IPS-11a (cell line): ENCODE measurements at regions not wholly inside any gene's neighbourhood (a gene's known extent, or its start where the extent isn't known, plus 50 kb on each side); places are given as distances from the start of the nearest gene placed in this dataset.
"Not testable (repeated sequence)": the region's sequence is repeated elsewhere in the genome, so short reads cannot be mapped to it uniquely, and the experiment has no call there.

Source experiments
- H3K4me3 ChIP-seq: one replicate; pipeline ENCODE4 v1.5.1; 2013; ENCODE audit warnings: low read depth, low read length, control low read depth

DNA sequence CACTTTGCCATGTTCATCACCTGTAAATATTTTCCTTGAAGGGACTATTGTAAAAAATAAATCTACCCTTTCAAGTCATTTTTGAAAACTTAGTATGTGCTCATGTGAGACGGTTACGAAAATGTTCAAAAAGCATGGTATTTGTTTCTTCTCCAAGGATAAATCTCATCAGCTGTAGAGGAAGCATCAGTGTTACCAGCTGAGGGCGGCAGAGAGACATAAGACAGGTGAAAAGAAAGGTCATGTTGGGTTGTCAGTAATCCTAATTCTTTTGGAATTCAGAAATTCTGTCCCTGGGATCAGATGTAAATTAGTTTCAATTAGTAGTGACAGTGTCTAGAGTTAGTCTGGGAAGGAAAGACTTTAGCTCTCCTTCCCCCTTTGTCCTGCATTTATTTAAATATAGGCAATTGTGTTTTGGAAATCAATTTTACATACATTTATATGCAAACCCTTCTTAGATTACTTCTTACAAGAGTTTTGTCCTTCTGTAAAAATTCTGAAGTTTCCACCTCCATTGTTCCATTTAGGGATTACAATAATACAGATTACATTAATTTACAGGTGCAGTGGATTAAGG is 791.9 kb upstream of the CDH6 start:
- no peak overlapping the region for H3K4me3 ChIP-seq

- H3K4me3 ChIP-seq = no peak overlapping the region
Observed at GRCh38 chr5:30398423-30398822, 795.1 kb upstream of the CDH6 start.

DNA sequence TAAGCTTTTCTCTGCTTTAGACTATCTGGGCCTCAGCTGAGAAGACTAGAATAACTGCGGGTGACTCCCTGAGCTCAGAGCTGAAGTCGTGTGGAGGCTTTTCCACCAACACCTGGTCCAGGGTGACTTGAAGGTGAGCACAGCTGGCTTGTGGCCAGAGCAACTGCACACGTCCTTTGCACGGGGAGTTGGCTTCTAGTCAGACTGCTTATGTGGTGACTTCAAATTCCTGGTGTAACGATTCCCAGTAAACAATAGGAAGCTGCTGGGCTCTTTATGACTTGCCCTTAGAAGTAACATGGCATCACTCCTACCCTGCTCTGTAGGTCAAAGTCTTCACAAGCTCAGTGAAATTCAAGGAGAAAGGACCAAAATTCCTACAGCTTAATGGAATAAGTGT is 800.6 kb upstream of the CDH6 start:
- no peak overlapping the region for H3K4me3 ChIP-seq

DNA sequence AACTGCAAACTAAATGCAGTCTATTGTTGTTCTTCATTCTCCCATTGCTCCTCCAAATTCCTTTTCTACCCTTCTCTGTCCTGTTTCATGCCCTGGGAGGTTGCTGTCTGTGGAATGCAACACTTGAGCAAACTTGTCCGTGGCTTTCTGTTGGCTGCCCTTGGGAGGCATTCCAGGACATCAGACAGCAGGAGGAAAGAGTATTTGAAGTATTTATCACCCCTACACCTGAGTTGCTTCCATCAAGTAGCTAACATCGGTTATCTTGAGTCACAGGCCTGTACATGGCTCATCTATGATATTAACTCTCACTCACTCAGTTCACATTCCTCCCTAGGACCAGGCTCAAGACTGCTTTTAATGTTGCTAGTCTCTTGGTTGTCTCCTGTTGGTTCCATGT is 803.4 kb upstream of the CDH6 start:
- no peak overlapping the region for H3K4me3 ChIP-seq

DNA sequence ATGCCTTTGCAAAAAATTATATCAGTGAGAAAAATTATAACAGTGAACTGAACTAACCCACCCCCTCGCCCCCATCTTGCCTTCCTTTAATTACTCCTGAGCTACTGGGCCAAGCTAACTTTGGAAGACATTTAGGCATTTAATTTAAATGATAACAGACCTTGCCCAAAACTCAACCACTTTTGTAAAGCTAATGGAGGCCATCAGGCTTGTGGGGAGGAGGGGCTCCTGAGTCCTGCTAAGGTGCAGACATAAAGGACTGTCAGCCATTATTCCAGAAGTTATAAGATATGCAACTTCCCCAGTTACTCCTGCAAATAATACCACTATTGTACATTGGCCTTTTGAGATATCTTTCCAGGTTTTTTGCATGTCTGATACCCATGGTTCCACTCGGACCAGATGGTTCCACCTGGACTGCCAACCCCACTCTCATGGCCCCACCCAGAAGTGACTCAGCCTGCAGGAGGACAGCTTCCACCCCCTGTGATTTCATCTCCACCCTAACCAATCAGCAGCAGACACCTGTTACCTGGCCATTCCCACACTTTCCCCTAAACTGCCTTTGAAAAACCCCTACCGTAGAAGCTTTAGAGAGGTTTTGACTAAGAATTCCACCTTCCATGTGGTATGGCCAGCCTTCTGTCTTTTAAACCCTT is 805.4 kb upstream of the CDH6 start:
- H3K4me3 ChIP-seq = no peak overlapping the region

- no peak overlapping the region for H3K4me3 ChIP-seq
Observed at GRCh38 chr5:30385754-30386153, 807.7 kb upstream of the CDH6 start.

- no peak overlapping the region for H3K4me3 ChIP-seq
Observed at GRCh38 chr5:30384171-30384570, 809.3 kb upstream of the CDH6 start.

DNA sequence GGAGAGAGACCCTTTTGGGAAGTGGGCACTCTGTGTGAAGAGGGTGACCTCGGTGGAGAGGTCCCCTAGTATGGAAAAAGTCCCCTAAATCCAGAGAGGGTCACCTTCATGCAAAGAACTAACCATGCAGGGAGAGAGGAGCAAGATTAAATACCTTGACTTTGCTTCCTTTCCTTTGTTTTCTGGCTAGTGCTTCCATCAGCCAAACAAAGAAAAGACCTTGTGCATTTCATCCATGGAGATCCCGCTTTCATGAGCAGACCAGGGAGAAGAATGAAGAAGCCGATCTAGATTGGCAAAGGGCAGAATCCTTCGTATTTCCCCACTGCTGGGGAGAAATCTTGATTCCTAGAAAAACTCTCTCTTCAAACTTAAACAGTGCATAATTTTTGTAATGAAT is 813.3 kb upstream of the CDH6 start:
- no peak overlapping the region for H3K4me3 ChIP-seq

GRCh38 chr5:30376848-30377247 is 816.6 kb upstream of the CDH6 start:
- H3K4me3 ChIP-seq = no peak overlapping the region

DNA sequence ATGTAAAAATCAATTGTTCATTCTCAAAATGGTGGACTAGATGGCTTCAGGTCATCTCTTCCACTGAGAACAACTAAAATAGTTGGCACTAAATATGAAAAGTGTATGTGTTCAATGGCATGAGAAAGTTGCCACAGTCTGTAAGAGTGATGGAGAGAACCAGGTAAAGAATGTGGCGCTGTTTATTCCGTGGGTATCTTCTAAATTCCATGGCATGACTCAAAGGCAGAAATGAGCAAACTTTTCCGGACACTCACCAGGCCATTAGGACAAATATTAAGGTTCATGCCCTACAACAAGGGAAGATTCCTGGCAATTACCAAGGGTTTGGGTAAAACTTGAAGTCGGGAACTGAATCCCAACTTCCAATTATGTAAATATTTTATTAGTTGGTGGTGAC is 825.4 kb upstream of the CDH6 start:
- H3K4me3 ChIP-seq = no peak overlapping the region

- H3K4me3 ChIP-seq = not testable (repeated sequence)
Observed at GRCh38 chr5:30365031-30365430, 828.5 kb upstream of the CDH6 start.

GRCh38 chr5:30357371-30357770 is 836.1 kb upstream of the CDH6 start:
- H3K4me3 ChIP-seq = no peak overlapping the region

DNA sequence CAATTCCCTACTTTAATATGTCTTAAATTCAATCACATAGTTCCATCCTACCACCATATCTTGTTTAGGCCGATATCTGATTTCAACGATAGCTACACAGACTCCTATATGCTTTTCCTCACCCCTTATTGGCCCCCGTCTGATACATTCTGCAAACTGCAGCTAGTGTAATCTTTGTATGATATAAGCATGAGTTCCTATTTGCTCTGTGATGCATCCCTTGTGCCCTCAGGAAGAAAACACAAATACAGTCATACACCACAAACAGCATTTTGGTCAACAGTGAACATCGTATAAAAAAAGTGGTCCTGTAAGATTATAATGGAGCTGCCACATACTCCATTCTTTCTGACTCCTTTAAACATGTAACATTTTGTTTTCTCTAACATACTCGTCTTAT is 837.8 kb upstream of the CDH6 start:
- no peak overlapping the region for H3K4me3 ChIP-seq

DNA sequence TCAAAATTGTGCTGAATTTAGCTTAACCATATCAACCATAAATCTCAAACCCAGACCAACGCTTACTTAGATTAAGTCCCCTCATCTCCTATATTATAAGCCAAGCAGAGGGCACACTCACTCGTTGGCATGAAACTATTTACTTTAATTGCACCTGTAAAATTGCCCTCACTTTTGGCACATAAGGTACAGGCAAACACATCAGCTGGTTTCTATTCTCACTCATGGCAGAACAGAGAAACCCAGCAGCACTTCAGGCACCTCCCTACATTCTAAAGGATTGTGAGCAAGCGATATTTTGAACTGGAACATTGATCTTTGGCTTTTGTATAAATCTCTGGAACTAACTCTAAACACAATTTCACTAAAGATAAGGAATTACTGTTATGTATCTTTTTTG is 845.6 kb upstream of the CDH6 start:
- H3K4me3 ChIP-seq = no peak overlapping the region

DNA sequence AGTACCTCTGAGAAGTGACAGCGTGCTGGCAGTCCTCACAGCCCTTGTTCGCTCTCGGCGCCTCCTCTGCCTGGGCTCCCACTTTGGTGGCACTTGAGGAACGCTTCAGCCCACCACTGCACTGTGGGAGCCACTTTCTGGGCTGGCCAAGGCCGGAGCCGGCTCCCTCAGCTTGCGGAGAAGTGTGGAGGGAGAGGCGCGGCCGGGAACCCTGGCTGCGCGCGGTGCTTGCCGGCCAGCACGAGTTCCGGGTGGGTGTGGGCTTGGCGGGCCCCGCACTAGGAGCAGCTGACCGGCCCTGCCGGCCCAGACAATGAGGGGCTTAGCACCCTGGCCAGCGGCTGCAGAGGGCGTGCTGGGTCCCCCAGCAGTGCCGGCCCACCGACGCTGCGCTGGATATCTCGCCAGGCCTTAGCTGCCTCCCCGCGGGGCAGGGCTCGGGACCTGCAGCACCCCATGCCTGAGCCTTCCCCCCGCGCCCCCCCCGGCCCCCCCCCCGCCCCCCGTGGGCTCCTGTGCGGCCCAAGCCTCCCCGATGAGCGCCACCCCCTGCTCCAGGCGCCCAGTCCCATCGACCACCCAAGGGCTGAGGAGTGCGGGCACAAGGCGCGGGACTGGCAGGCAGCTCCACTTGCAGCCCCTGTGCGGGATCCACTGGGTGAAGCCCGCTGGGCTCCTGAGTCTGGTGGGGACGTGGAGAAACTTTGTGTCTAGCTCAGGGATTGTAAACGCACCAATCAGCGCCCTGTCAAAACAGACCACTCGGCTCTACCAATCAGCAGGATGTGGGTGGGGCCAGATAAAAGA is 847.7 kb upstream of the CDH6 start:
- not testable (repeated sequence) for H3K4me3 ChIP-seq

- H3K4me3 ChIP-seq = no peak overlapping the region
Observed at GRCh38 chr5:30343707-30344106, 849.8 kb upstream of the CDH6 start.

DNA sequence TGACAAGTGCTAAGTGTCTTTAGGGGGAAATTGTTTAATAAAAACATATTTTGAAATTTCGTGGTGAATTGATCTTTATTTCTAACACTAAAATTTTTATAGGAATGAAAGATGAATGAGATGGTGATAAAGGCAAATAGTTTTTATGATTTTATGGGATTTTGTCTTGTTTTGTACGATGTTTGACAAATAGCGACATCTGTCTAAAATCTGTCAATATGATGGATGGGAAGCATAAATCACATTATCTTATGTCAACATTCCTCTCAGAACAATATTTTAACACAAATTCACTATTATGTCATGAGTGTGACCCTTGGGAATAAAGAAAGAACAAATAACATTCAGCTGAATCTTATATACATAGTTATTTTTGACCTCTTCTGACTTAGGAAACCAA is 852.0 kb upstream of the CDH6 start:
- H3K4me3 ChIP-seq = no peak overlapping the region

GRCh38 chr5:30337084-30337573 is 856.4 kb upstream of the CDH6 start:
- H3K4me3 ChIP-seq = no peak overlapping the region

DNA sequence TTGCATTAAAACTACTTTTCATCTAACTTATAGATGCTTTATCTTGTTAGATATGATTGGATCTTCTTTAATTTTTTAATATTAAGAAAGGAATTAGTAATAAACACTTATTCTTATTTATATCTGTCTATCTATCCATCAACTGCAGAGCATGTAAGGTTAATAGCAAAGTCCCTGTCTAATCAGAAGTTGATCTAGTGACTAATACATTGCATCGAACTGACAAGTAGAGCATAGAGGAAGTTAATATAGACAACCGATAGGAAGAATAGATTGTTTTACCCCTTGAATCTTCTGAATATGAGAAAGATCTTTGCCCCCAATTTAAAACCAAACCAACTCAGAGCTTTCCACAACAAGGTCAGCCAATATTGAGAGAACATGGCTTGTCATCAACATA is 862.0 kb upstream of the CDH6 start:
- H3K4me3 ChIP-seq = no peak overlapping the region

- no peak overlapping the region for H3K4me3 ChIP-seq
Observed at GRCh38 chr5:30325795-30326194, 867.7 kb upstream of the CDH6 start.

- no peak overlapping the region for H3K4me3 ChIP-seq
Observed at GRCh38 chr5:30324083-30324482, 869.4 kb upstream of the CDH6 start.

- H3K4me3 ChIP-seq = no peak overlapping the region
Observed at GRCh38 chr5:30287890-30288289, 905.6 kb upstream of the CDH6 start.
